Neural progenitor cell (in vitro differentiated cells): ENCODE measurements at regions not wholly inside any gene's neighbourhood (a gene's known extent, or its start where the extent isn't known, plus 50 kb on each side); places are given as distances from the start of the nearest gene placed in this dataset.
"Not testable (repeated sequence)": the region's sequence is repeated elsewhere in the genome, so short reads cannot be mapped to it uniquely, and the experiment has no call there.

Source experiments
- EZH2 ChIP-seq: fragments of 200-600 bp; sonication (generic); IDR thresholded peaks from 2 replicates; pipeline ENCODE4 v1.6.1; 2017; ENCODE audit warnings: antibody characterized with exemption, mild to moderate bottlenecking, moderate library complexity
- EZH2phosphoT487 ChIP-seq: fragments of 200-600 bp; sonication (generic); IDR thresholded peaks from 2 replicates; pipeline ENCODE4 v1.6.1; 2017; ENCODE audit warnings: antibody characterized with exemption
- TF ChIP-seq, protein P1 (sequence below): fragments of 200-600 bp; sonication (generic); IDR thresholded peaks from 2 replicates; pipeline ENCODE4 v1.5.1; 2017; ENCODE audit warnings: antibody characterized with exemption, mild to moderate bottlenecking

GRCh38 chr9:136601250-136601973 lies 55.6 kb upstream of the NOTCH1 start:
- TF ChIP-seq, protein P1, sequence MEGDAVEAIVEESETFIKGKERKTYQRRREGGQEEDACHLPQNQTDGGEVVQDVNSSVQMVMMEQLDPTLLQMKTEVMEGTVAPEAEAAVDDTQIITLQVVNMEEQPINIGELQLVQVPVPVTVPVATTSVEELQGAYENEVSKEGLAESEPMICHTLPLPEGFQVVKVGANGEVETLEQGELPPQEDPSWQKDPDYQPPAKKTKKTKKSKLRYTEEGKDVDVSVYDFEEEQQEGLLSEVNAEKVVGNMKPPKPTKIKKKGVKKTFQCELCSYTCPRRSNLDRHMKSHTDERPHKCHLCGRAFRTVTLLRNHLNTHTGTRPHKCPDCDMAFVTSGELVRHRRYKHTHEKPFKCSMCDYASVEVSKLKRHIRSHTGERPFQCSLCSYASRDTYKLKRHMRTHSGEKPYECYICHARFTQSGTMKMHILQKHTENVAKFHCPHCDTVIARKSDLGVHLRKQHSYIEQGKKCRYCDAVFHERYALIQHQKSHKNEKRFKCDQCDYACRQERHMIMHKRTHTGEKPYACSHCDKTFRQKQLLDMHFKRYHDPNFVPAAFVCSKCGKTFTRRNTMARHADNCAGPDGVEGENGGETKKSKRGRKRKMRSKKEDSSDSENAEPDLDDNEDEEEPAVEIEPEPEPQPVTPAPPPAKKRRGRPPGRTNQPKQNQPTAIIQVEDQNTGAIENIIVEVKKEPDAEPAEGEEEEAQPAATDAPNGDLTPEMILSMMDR, result not testable (repeated sequence)
- not testable (repeated sequence) for TF ChIP-seq EZH2, EZH2phosphoT487
